GM12891 (cell line): ENCODE measurements at regions not wholly inside any gene's neighbourhood (a gene's known extent, or its start where the extent isn't known, plus 50 kb on each side); places are given as distances from the start of the nearest gene placed in this dataset.

Experiments
- PAX5 ChIP-seq: IDR thresholded peaks from 2 replicates; pipeline ENCODE4 v1.6.1; 2011; ENCODE audit warnings: low read length, moderate library complexity, mild to moderate bottlenecking; ENCODE audit not compliant: insufficient read depth, severe bottlenecking
- POLR2A ChIP-seq: IDR thresholded peaks from 2 replicates; pipeline ENCODE4 v1.6.1; 2011; ENCODE audit warnings: low read depth, low read length, control low read depth
- POLR2AphosphoS5 ChIP-seq: IDR thresholded peaks from 2 replicates; pipeline ENCODE4 v1.6.1; 2011; ENCODE audit warnings: low read depth, low read length, control low read depth
- POU2F2 ChIP-seq: IDR thresholded peaks from 2 replicates; pipeline ENCODE4 v1.6.1; 2011; ENCODE audit warnings: low read depth, mild to moderate bottlenecking, control low read depth, low read length, moderate library complexity
- SPI1 ChIP-seq: IDR thresholded peaks from 2 replicates; pipeline ENCODE4 v1.6.1; 2011; ENCODE audit warnings: low read depth, low read length, control low read depth
- TAF1 ChIP-seq: IDR thresholded peaks from 2 replicates; pipeline ENCODE4 v1.6.1; 2011; ENCODE audit warnings: low read depth, low read length, control low read depth

DNA sequence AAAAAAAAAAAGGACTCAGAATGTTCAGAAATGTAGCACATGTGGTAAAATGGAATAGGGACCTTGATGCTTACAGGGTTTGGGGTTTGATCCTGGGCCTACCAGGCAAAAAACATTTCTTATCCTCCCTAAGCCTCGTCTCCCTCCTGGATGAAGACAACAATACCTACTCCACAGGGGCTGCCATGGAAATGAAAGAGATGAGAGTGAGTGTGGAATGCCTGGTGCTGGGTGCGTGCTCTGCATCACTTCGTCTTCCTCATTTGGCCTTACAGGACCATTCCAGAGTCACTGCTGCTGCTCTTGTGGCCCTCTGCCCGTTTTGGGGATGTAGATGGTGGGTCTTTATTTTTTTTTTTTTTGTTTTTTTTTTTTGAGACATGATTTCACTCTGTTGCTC, 692.9 kb upstream of the EEF2KMT start:
- TF ChIP-seq POLR2A = no peak
- TF ChIP-seq POLR2AphosphoS5 = no peak
- no peak for TF ChIP-seq SPI1
- no peak for TF ChIP-seq TAF1
- TF ChIP-seq PAX5 = no peak
- TF ChIP-seq POU2F2 = no peak
